Caco-2 (cell line): ENCODE measurements at regions not wholly inside any gene's neighbourhood (a gene's known extent, or its start where the extent isn't known, plus 50 kb on each side); places are given as distances from the start of the nearest gene placed in this dataset.

Source experiments
- BruUV-seq: library from RNA; stranded (reverse); fragments of 400-500 nt; replicated peaks from 2 replicates; lab custom pipeline; 2021; lab: Mats Ljungman, UMichigan
- CTCF ChIA-PET: fragments of 300-600 bp; sonication (Branson Sonifier 250); formaldehyde crosslinking; loops from one replicate; lab custom pipeline; 2022; ENCODE audit warnings: antibody characterized with exemption; lab: Charles Lee
- POLR2A ChIA-PET: fragments of 300-600 bp; sonication (Branson Sonifier 250); formaldehyde crosslinking; loops from one replicate; lab custom pipeline; 2022; ENCODE audit warnings: antibody characterized with exemption; lab: Charles Lee
- DNase-seq, 2 experiments: peaks; one replicate each; pipeline versions ENCODE4 v3.0.0 to v3.0.0-alpha.2; 2020 to 2022
- H3K27me3 ChIP-seq: replicated peaks from 2 replicates; pipeline ENCODE4 v1.6.0; 2011; ENCODE audit warnings: low read length; ENCODE audit not compliant: control insufficient read depth, insufficient read depth
- H3K36me3 ChIP-seq: 2 replicates; pipeline ENCODE4 v1.5.1; 2011; ENCODE audit warnings: low read length; ENCODE audit not compliant: control insufficient read depth, insufficient read depth
- H3K4me1 ChIP-seq: fragments of 250-450 bp; sonication (Bioruptor Pico); 2 replicates; pipeline ENCODE4 v1.5.1; 2020; ENCODE audit warnings: mild to moderate bottlenecking
- H3K4me3 ChIP-seq: 2 replicates; pipeline ENCODE4 v1.5.1; 2011; ENCODE audit warnings: low read depth, mild to moderate bottlenecking, control low read depth, low read length
- H3K9me3 ChIP-seq: fragments of 250-450 bp; sonication (Bioruptor Pico); 2 replicates; pipeline ENCODE4 v1.5.1; 2020; ENCODE audit warnings: mild to moderate bottlenecking, moderate library complexity
- H3K27ac Mint-ChIP-seq: one replicate; pipeline ENCODE4 v1.8.0; 2022; ENCODE audit warnings: mixed read lengths; ENCODE audit not compliant: unreplicated experiment
- H3K27me3 Mint-ChIP-seq: one replicate; pipeline ENCODE4 v1.8.0; 2022; ENCODE audit warnings: mixed read lengths; ENCODE audit not compliant: insufficient read depth, unreplicated experiment
- H3K36me3 Mint-ChIP-seq: one replicate; pipeline ENCODE4 v1.8.0; 2022; ENCODE audit warnings: mild to moderate bottlenecking, mixed read lengths; ENCODE audit not compliant: insufficient read depth, unreplicated experiment
- H3K4me1 Mint-ChIP-seq: one replicate; pipeline ENCODE4 v1.8.0; 2022; ENCODE audit warnings: low read depth, mixed read lengths; ENCODE audit not compliant: unreplicated experiment
- H3K4me3 Mint-ChIP-seq: one replicate; pipeline ENCODE4 v1.8.0; 2022; ENCODE audit warnings: mild to moderate bottlenecking, moderate library complexity, mixed read lengths; ENCODE audit not compliant: unreplicated experiment
- H3K9me3 Mint-ChIP-seq: one replicate; pipeline ENCODE4 v1.8.0; 2022; ENCODE audit warnings: mixed read lengths; ENCODE audit not compliant: unreplicated experiment
- intact Hi-C: fragments of 100-400 bp; cut with micrococcal nuclease; formaldehyde crosslinking; loops from one replicate; pipeline ENCODE4 v1.10.0; 2022; ENCODE audit not compliant: unreplicated experiment
- TF ChIP-seq, protein P1 (sequence below), 2 experiments: fragments of 200-600 bp in 1 of 2; IDR thresholded peaks; 1 replicate in 1 of 2; 2 replicates in 1 of 2; pipeline versions ENCODE4 v1.5.1 to v1.8.0; 2011 to 2022; ENCODE audit warnings: antibody characterized with exemption in 1 of 2, control low read depth in 1 of 2, inconsistent platforms in 1 of 2, low read depth in 1 of 2, low read length in 1 of 2, mild to moderate bottlenecking in 1 of 2, moderate library complexity in 1 of 2; ENCODE audit not compliant: insufficient read depth in 1 of 2, severe bottlenecking in 1 of 2, unreplicated experiment in 1 of 2

DNA sequence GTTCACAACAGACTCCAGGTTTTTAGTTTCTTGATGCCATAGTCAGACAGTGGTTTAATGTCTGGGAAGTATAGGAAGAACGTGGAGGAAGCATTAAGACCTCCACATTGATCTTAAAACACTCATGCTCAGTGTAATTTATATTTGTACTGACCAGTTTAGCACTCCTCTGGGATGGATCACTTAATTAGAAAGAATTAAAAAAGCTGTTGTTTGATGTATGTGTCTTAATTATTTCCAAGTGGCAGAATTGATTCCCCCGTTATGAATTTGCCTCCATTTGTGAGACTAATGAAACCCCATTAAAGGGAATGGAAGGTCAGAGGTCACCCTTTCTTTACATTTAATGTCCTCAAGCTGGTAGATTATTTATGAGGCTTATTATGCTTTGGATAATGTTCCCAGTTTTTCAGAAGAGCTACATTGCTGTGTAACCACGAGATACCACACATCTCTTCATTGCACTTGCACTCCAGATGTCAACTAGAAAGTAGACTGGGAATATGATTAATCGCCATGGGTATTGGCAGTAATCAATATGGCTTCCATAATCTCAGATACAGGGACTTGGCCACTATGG lies 270.0 kb upstream of the JAG1 start:
- H3K27me3 ChIP-seq = no peaks in the 10 kb centered on the region
- no TSS peak for BruUV-seq
- H3K4me3 ChIP-seq = no peak overlapping the region
- no peaks in the 10 kb centered on the region for H3K36me3 ChIP-seq
- Mint-ChIP-seq H3K9me3 (peaks cover 29% of the 10 kb centered on the region), H3K27me3 (no peaks in the 10 kb centered on the region), H3K27ac (no peak overlapping the region), H3K36me3 (no peaks in the 10 kb centered on the region), H3K4me1 (peaks cover 6% of the 10 kb centered on the region), H3K4me3 (no peak overlapping the region)
- H3K4me1 ChIP-seq = no peaks in the 10 kb centered on the region
- TF ChIP-seq, protein P1, sequence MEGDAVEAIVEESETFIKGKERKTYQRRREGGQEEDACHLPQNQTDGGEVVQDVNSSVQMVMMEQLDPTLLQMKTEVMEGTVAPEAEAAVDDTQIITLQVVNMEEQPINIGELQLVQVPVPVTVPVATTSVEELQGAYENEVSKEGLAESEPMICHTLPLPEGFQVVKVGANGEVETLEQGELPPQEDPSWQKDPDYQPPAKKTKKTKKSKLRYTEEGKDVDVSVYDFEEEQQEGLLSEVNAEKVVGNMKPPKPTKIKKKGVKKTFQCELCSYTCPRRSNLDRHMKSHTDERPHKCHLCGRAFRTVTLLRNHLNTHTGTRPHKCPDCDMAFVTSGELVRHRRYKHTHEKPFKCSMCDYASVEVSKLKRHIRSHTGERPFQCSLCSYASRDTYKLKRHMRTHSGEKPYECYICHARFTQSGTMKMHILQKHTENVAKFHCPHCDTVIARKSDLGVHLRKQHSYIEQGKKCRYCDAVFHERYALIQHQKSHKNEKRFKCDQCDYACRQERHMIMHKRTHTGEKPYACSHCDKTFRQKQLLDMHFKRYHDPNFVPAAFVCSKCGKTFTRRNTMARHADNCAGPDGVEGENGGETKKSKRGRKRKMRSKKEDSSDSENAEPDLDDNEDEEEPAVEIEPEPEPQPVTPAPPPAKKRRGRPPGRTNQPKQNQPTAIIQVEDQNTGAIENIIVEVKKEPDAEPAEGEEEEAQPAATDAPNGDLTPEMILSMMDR (IDR thresholded peaks at IDR 0.05; ENCODE audit: insufficient read depth in 1 of 2, low read depth in 1 of 2, low read length in 1 of 2, severe bottlenecking in 1 of 2, unreplicated experiment in 1 of 2) = no peak
- CTCF ChIA-PET = interaction anchor here (0.7 kb wide), 1 partner anchor 241 kb away, joined by 3 read pairs; no protein-coding TSS in a partner anchor
- no peak for DNase-seq
- H3K9me3 ChIP-seq = no peaks in the 10 kb centered on the region
- intact Hi-C loops = no loop called here
- POLR2A ChIA-PET = no interaction called here

DNA sequence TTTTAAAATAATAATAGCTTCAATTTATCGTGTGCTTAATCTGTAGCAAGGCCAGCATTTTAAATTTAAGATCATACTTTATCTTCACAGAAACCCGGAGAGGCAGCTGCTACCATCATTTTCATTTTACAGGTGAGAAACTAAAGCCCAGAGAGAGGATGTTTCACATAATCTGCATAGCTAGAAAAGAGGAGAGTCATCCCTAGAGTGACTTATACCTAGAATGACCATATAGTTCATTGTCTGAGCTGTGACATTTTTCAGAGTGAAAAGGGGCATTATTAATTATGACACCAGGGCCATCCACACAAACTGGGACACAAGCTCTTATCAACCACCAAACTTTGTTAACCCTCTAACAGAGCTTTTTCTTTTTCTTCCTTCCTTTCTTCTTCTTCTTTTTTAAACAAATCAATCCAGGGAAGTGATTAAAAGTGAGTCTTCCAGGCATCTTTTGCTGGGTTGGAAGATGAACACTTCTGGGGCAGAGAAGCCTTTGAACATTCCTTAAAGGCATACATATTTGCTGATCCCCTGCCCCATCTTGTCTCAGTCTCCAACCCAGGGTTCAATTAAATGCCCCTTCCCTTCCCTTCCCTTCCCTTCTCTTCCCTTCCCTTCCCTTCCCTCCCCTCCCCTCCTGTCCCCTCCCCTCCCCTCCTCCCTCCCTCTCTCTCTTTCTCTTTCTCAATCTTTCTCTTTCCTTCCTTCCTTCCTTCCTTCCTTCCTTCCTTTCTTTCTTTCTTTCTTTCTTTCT lies 272.5 kb upstream of the JAG1 start:
- H3K27me3 ChIP-seq = no peaks in the 10 kb centered on the region
- Mint-ChIP-seq H3K9me3 (peaks cover 26% of the 10 kb centered on the region), H3K4me1 (peaks cover 25% of the 10 kb centered on the region), H3K36me3 (no peaks in the 10 kb centered on the region), H3K27ac (no peak overlapping the region), H3K4me3 (no peak overlapping the region), H3K27me3 (no peaks in the 10 kb centered on the region)
- H3K4me1 ChIP-seq = peaks cover 25% of the 10 kb centered on the region
- no peak for DNase-seq
- intact Hi-C loops = no loop called here
- ChIA-PET CTCF (no interaction called here), POLR2A (no interaction called here)
- no peaks in the 10 kb centered on the region for H3K9me3 ChIP-seq
- TF ChIP-seq, protein P1 (IDR thresholded peaks at IDR 0.05; ENCODE audit: insufficient read depth in 1 of 2, low read depth in 1 of 2, low read length in 1 of 2, severe bottlenecking in 1 of 2, unreplicated experiment in 1 of 2) = no peak
- H3K36me3 ChIP-seq = no peaks in the 10 kb centered on the region
- no TSS peak for BruUV-seq
- no peak overlapping the region for H3K4me3 ChIP-seq

DNA sequence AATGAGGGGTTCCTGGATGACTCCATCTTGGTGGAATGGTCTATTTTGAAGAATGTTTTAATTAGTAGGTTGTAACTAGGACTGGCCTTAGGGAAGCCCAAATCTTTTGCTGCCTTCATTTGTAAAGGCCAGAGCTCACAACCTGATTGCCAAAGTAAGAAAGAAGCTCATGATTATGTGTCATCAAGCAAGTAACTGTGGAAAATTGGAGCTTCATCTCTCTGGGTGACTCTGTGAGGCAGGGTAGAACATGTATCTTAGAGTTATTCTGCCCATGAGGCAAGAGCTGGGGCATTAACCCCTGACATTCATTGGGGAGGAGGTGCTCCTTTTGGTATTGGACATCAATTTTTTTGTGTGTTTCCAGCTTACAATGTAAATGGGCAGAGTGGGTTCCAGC lies 273.9 kb upstream of the JAG1 start:
- no peak for DNase-seq
- CTCF ChIA-PET = interaction anchor here (1.1 kb wide), 1 partner anchor 769 kb away, joined by 3 read pairs; no protein-coding TSS in a partner anchor
- no TSS peak for BruUV-seq
- Histone ChIP-seq H3K4me1 (peaks cover 39% of the 10 kb centered on the region), H3K9me3 (no peaks in the 10 kb centered on the region), H3K27me3 (no peaks in the 10 kb centered on the region), H3K4me3 (no peak overlapping the region), H3K36me3 (no peaks in the 10 kb centered on the region)
- H3K27ac Mint-ChIP-seq = no peak overlapping the region
- H3K27me3 Mint-ChIP-seq = no peaks in the 10 kb centered on the region
- POLR2A ChIA-PET = no interaction called here
- no peak overlapping the region for H3K4me3 Mint-ChIP-seq
- peaks cover 30% of the 10 kb centered on the region for H3K4me1 Mint-ChIP-seq
- peaks cover 13% of the 10 kb centered on the region for H3K9me3 Mint-ChIP-seq
- intact Hi-C loops = no loop called here
- TF ChIP-seq, protein P1 (IDR thresholded peaks at IDR 0.05; ENCODE audit: insufficient read depth in 1 of 2, low read depth in 1 of 2, low read length in 1 of 2, severe bottlenecking in 1 of 2, unreplicated experiment in 1 of 2) = no peak
- no peaks in the 10 kb centered on the region for H3K36me3 Mint-ChIP-seq
